ENCODE measurements at regions not wholly inside any gene's neighbourhood (a gene's known extent, or its start where the extent isn't known, plus 50 kb on each side); places are given as distances from the start of the nearest gene placed in this dataset.

DNA sequence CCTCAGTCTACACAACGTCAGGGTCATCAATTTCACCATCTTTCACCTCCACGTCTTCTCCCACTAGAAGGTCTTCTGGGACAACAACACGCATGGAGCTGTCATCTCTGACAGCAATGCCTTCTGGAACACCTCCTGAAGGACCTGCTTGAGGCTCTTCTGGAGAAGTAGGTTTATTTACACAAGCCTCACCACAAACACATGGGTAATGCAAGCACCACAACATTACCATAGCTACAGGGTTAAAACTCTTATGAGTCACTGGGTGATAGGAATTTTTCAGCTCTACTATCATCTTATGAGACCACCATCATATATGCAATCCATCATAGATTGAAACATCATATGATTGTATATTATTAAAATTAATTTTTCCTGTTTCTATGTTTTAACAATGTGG is 215.4 kb downstream of the CHD9NB start:
- H3K4me3 ChIP-seq (ENCODE audit: low read length), result no peak overlapping the region
- H3K36me3 ChIP-seq (replicated peaks; ENCODE audit: insufficient read depth, low read length), result no peaks in the 10 kb centered on the region
- H4K20me1 ChIP-seq (ENCODE audit: insufficient read depth, low read length), result no peaks in the 10 kb centered on the region
- H3F3A ChIP-seq (ENCODE audit: insufficient read depth, low read length), result no peaks in the 10 kb centered on the region
- no peak for TF ChIP-seq EZH2phosphoT487 (IDR thresholded peaks at IDR 0.05; ENCODE audit: low read length)
- no peak for TF ChIP-seq CTCF (IDR thresholded peaks at IDR 0.05; ENCODE audit: low read length)
- no peak overlapping the region for H3K9ac ChIP-seq (ENCODE audit: low read length)
- no peak for DNase-seq
- H3K9me2 ChIP-seq (replicated peaks; ENCODE audit: insufficient read depth, low read length), result no peaks in the 10 kb centered on the region
- no peaks in the 10 kb centered on the region for H3K4me1 ChIP-seq (ENCODE audit: low read length)
- H3K27ac ChIP-seq (ENCODE audit: low read length), result no peak overlapping the region
- H3K4me2 ChIP-seq (ENCODE audit: low read depth, low read length), result no peak overlapping the region
- H2AFZ ChIP-seq (ENCODE audit: low read length), result no peak overlapping the region
- H3K27me3 ChIP-seq (replicated peaks; ENCODE audit: insufficient read depth, low read length), result no peaks in the 10 kb centered on the region
- H3K9me3 ChIP-seq (replicated peaks; ENCODE audit: insufficient read depth, low read length), result no peaks in the 10 kb centered on the region
- H3K79me2 ChIP-seq (ENCODE audit: low read length), result no peaks in the 10 kb centered on the region

GRCh38 chr16:52834736-52835465 is 217.8 kb downstream of the CHD9NB start:
- Histone ChIP-seq H4K20me1 (ENCODE audit: insufficient read depth, low read length) (no peaks in the 10 kb centered on the region), H3K79me2 (ENCODE audit: low read length) (no peaks in the 10 kb centered on the region), H3K4me1 (ENCODE audit: low read length) (no peaks in the 10 kb centered on the region), H3K9ac (ENCODE audit: low read length) (no peak overlapping the region), H3K4me3 (ENCODE audit: low read length) (no peak overlapping the region), H2AFZ (ENCODE audit: low read length) (no peak overlapping the region), H3K9me2 (replicated peaks; ENCODE audit: insufficient read depth, low read length) (no peaks in the 10 kb centered on the region), H3F3A (ENCODE audit: insufficient read depth, low read length) (no peaks in the 10 kb centered on the region), H3K27ac (ENCODE audit: low read length) (no peak overlapping the region), H3K27me3 (replicated peaks; ENCODE audit: insufficient read depth, low read length) (no peaks in the 10 kb centered on the region), H3K36me3 (replicated peaks; ENCODE audit: insufficient read depth, low read length) (no peaks in the 10 kb centered on the region), H3K4me2 (ENCODE audit: low read depth, low read length) (no peak overlapping the region), H3K9me3 (replicated peaks; ENCODE audit: insufficient read depth, low read length) (no peaks in the 10 kb centered on the region)
- no peak for DNase-seq
- TF ChIP-seq EZH2 (optimal IDR thresholded peaks at IDR 0.05; ENCODE audit: low read depth, low read length) (no peak), CTCF (IDR thresholded peaks at IDR 0.05; ENCODE audit: low read length) (no peak), EZH2phosphoT487 (IDR thresholded peaks at IDR 0.05; ENCODE audit: low read length) (no peak)

DNA sequence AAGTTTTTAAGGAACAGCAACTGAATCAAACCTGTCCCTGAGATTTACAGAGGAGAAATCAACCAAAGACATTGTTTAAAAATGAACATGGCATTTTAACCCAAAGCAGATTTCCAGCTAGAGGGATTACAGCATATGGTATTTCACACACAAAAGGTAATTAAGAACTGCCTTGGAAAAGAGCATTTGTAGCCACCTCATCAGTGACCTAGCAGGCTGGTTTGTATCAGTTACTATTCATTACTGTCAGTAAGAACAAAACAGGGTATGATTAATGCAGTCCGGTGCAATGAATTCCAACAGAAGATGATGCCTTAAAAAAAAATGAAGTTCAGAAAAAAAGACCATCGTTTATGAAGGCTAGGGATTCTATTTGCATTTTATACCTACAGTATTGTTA is 219.9 kb downstream of the CHD9NB start:
- Histone ChIP-seq H3K9me3 (replicated peaks; ENCODE audit: insufficient read depth, low read length) (no peaks in the 10 kb centered on the region), H3K4me3 (ENCODE audit: low read length) (no peak overlapping the region), H3K9ac (ENCODE audit: low read length) (no peak overlapping the region), H3K4me2 (ENCODE audit: low read depth, low read length) (no peak overlapping the region), H4K20me1 (ENCODE audit: insufficient read depth, low read length) (no peaks in the 10 kb centered on the region), H3K36me3 (replicated peaks; ENCODE audit: insufficient read depth, low read length) (no peaks in the 10 kb centered on the region), H3K27ac (ENCODE audit: low read length) (no peak overlapping the region), H3K4me1 (ENCODE audit: low read length) (no peaks in the 10 kb centered on the region), H2AFZ (ENCODE audit: low read length) (no peak overlapping the region), H3K27me3 (replicated peaks; ENCODE audit: insufficient read depth, low read length) (no peaks in the 10 kb centered on the region), H3K9me2 (replicated peaks; ENCODE audit: insufficient read depth, low read length) (no peaks in the 10 kb centered on the region), H3K79me2 (ENCODE audit: low read length) (no peaks in the 10 kb centered on the region), H3F3A (ENCODE audit: insufficient read depth, low read length) (no peaks in the 10 kb centered on the region)
- no peak for DNase-seq
- no peak for TF ChIP-seq EZH2 (optimal IDR thresholded peaks at IDR 0.05; ENCODE audit: low read depth, low read length)

DNA sequence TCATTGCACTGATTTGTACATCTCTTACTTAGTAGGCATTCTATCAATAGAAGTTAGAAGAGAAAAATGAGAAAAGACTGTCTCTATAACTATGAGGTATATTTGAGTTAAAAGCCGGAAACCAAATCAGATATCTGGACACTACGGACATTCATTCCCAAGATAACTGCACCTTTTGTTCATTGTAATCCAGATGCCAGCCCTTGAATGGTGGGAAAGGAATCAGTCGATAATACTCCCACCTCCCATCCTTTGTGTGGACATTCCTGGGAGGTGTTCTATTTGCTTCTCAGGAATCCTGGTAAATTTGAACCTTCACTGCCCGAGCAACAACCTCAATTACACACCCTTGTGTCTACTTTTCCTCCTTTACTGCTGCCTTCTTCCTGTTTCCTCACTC is 225.2 kb downstream of the CHD9NB start:
- H3K27ac ChIP-seq (ENCODE audit: low read length), result no peak overlapping the region
- no peaks in the 10 kb centered on the region for H3K9me2 ChIP-seq (replicated peaks; ENCODE audit: insufficient read depth, low read length)
- H3K36me3 ChIP-seq (replicated peaks; ENCODE audit: insufficient read depth, low read length), result no peaks in the 10 kb centered on the region
- no peaks in the 10 kb centered on the region for H3K4me1 ChIP-seq (ENCODE audit: low read length)
- no peak overlapping the region for H3K4me3 ChIP-seq (ENCODE audit: low read length)
- H3K79me2 ChIP-seq (ENCODE audit: low read length), result no peaks in the 10 kb centered on the region
- H4K20me1 ChIP-seq (ENCODE audit: insufficient read depth, low read length), result no peaks in the 10 kb centered on the region
- no peaks in the 10 kb centered on the region for H3K27me3 ChIP-seq (replicated peaks; ENCODE audit: insufficient read depth, low read length)
- H2AFZ ChIP-seq (ENCODE audit: low read length), result no peak overlapping the region
- H3K9ac ChIP-seq (ENCODE audit: low read length), result no peak overlapping the region
- no peak overlapping the region for H3K4me2 ChIP-seq (ENCODE audit: low read depth, low read length)
- TF ChIP-seq CTCF (IDR thresholded peaks at IDR 0.05; ENCODE audit: low read length), result no peak
- no peak for TF ChIP-seq EZH2phosphoT487 (IDR thresholded peaks at IDR 0.05; ENCODE audit: low read length)
- no peak for TF ChIP-seq EZH2 (optimal IDR thresholded peaks at IDR 0.05; ENCODE audit: low read depth, low read length)
- DNase-seq, result no peak
- H3F3A ChIP-seq (ENCODE audit: insufficient read depth, low read length), result no peaks in the 10 kb centered on the region
- no peaks in the 10 kb centered on the region for H3K9me3 ChIP-seq (replicated peaks; ENCODE audit: insufficient read depth, low read length)
